ENCODE measurements at regions not wholly inside any gene's neighbourhood (a gene's known extent, or its start where the extent isn't known, plus 50 kb on each side); places are given as distances from the start of the nearest gene placed in this dataset.

DNA sequence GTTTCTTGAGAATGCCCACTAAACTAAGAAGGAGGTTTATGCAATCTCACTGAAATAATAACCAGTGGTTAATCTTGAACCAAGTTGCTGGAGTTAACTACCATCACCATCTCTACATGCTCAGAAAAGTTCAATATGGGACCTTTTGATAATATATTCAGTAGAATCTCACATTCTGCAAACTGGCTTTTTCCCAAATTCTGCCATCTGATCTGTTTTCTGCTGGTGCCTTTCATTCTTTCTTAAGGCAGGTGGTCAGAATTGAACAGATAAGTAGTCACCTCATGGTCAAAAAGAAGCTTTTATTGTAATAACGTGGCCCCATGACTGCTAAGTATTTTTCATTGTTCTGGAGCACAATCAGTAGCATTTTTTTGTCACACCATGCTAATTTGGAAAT lies 229.0 kb upstream of the GK2 start:
- TF ChIP-seq, protein P1, sequence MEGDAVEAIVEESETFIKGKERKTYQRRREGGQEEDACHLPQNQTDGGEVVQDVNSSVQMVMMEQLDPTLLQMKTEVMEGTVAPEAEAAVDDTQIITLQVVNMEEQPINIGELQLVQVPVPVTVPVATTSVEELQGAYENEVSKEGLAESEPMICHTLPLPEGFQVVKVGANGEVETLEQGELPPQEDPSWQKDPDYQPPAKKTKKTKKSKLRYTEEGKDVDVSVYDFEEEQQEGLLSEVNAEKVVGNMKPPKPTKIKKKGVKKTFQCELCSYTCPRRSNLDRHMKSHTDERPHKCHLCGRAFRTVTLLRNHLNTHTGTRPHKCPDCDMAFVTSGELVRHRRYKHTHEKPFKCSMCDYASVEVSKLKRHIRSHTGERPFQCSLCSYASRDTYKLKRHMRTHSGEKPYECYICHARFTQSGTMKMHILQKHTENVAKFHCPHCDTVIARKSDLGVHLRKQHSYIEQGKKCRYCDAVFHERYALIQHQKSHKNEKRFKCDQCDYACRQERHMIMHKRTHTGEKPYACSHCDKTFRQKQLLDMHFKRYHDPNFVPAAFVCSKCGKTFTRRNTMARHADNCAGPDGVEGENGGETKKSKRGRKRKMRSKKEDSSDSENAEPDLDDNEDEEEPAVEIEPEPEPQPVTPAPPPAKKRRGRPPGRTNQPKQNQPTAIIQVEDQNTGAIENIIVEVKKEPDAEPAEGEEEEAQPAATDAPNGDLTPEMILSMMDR (IDR thresholded peaks at IDR 0.05; ENCODE audit: insufficient read depth, missing control alignments): no peak
- DNase-seq (ENCODE audit: insufficient read length, low spot score) (no peak), FAIRE-seq (no peak)

DNA sequence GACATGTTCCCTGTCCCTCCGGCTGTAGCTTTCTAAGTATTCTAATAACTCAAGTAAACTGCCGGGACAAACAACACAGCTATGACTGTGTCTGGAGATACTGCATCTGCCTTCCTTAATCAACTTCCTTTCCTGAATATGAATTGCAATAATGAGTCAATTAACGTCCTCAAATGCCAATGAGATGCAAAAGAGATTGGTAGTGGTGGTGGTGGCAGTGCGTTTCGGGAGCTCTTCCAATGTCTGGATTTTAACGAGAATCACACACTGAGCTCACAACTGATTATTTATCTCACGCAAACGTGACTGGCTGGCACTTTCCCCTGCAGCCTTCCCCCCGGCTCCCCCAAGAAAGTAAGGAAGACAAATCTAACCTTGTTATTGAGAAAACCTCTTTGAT lies 226.1 kb upstream of the GK2 start:
- TF ChIP-seq, protein P1 (IDR thresholded peaks at IDR 0.05; ENCODE audit: insufficient read depth, missing control alignments): no peak
- no peak for DNase-seq (ENCODE audit: insufficient read length, low spot score)
- no peak for FAIRE-seq

DNA sequence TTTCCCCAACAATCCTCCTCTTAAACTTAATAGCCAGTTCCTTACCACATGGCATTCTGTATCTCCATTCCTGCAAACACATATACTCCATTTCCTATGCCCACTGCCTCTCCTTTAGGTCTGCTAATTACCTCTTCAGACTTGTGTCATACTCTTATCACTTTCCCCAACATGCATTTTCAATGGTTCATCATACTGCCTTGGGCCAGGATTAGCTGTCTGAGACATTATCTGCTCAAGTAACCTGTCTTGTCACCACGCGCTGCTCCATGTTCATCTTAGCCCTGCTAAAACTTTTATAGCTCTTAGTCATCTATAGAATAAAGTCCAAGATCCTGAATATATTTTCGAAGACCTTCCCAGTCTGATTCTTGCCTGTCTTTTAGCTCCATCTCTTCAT lies 224.1 kb upstream of the GK2 start:
- FAIRE-seq (no peak), DNase-seq (ENCODE audit: insufficient read length, low spot score) (no peak)
- TF ChIP-seq, protein P1 (IDR thresholded peaks at IDR 0.05; ENCODE audit: insufficient read depth, missing control alignments): no peak

DNA sequence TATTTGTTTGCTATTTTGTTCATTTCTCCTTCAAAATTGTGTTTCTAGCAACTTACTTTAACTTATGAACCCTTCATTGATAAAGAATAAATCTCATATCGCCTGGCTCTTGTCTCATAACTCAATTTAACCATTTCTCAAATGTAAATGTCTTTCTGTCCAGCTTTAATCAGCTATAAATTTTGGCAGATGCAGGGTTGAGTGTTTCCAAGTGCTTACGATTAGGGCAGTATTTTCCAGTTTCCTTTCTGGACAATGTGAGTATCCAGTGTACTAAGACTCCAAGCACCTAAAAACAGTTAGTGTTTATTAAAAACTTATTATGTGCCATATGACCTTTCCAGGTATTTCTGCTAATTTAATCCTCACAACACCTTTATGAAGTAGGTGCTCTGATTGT lies 218.6 kb upstream of the GK2 start:
- DNase-seq (ENCODE audit: insufficient read length, low spot score) (no peak), FAIRE-seq (no peak)
- TF ChIP-seq, protein P1 (IDR thresholded peaks at IDR 0.05; ENCODE audit: insufficient read depth, missing control alignments): no peak

DNA sequence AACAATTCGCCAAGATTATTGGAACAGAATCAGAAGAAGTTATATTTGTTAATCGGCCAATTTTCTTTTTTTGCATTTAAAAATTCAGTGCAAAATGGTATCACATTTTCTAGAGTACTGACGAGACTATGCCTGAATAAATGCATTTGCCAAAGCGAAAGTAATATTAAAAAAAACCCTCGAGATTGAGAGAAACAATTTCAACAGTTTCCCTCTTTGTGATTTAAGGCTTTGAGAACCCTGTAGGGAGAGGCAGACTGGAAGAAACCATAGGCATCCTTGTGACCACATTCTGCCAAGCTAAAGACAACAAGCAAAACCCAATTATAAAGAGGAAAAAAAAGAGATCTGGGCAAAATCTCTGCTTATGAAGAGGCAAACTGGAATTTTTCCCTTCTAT lies 218.1 kb upstream of the GK2 start:
- TF ChIP-seq, protein P1 (IDR thresholded peaks at IDR 0.05; ENCODE audit: insufficient read depth, missing control alignments): no peak
- DNase-seq (ENCODE audit: insufficient read length, low spot score) (no peak), FAIRE-seq (no peak)

DNA sequence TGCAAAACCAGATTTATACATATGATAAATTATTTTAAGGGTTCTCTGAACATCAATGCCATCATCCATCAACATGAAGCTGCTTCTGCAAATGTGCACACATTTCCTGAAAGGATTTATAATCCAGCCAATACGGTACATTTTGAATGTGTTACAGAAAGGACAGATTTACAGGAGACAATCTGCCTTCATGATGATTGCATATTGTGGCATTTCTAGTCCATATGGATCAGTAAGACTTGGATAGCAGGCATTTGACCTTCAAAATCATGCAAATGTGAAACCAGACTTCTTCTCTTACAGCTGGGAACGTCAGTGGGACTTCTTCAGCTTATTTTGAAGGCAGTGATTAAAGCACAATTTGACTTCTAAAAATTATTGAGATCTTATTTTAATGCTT lies 217.3 kb upstream of the GK2 start:
- TF ChIP-seq, protein P1 (IDR thresholded peaks at IDR 0.05; ENCODE audit: insufficient read depth, missing control alignments): no peak
- FAIRE-seq (no peak), DNase-seq (ENCODE audit: insufficient read length, low spot score) (no peak)

DNA sequence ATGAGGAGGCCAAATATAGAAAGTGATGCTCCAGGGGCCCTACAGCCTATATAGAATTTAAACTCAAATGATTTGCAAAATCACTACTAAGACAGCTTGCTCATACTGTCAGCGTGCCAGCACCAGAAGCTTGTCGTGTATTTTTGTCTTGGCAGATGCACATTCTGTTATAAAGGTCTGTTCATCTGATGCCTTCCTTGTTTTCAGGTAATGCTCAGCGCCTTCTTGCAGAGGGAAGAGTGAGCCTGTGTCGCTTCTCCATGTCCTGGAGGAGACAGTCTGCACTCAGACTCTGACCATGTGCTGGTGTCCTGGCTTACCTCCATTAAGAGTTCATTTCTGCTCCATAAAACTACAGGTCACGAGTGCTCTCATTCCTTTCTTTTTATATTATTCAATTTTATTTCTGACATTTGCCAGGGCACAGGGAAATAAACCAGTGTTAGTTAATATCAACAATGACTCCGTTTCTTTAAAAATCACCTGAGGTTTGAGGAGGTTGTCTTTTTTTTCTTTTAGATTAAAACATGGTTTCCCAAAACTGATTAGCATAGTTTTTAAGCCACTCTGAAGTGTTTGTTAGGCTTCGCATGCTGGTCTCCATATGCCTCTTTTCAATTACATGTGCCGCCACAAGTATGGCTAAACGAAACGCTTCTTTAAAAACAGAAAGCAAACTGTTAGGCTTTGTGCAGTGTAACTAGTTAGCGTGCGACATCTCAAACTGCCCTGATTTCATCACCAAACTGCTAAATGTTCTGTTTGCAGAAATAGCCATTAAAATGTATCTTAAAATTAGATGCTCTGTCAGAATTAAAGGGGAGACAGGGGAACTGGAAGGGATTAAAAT lies 215.2 kb upstream of the GK2 start:
- DNase-seq (ENCODE audit: insufficient read length, low spot score) (no peak), FAIRE-seq (no peak)

More for the DNA sequence above, 215.2 kb upstream of the GK2 start:
- TF ChIP-seq, protein P1 (IDR thresholded peaks at IDR 0.05; ENCODE audit: insufficient read depth, missing control alignments): no peak
